BLaER1 treated with 17β-estradiol and CSF1 and Interleukin-3, amounts not matched to agents 10 nM and 100 nM (cell line): ENCODE measurements at regions not wholly inside any gene's neighbourhood (a gene's known extent, or its start where the extent isn't known, plus 50 kb on each side); places are given as distances from the start of the nearest gene placed in this dataset.
A peak's percentile ranks its signal among the peaks of the same experiment; 100 is the strongest.
"Not testable (repeated sequence)": the region's sequence is repeated elsewhere in the genome, so short reads cannot be mapped to it uniquely, and the experiment has no call there.

Experiments
- H3K27ac ChIP-seq, 11 experiments: shearing (Covaris generic); formaldehyde crosslinking; 2 replicates each; pipeline ENCODE4 v1.8.1; 2022
- H3K27me3 ChIP-seq, 11 experiments: shearing (Covaris generic); formaldehyde crosslinking; 2 replicates each; pipeline ENCODE4 v1.8.1; 2022
- H3K36me3 ChIP-seq, 11 experiments: shearing (Covaris generic); formaldehyde crosslinking; 2 replicates each; pipeline ENCODE4 v1.8.1; 2022
- H3K4me1 ChIP-seq, 10 experiments: shearing (Covaris generic); formaldehyde crosslinking; 2 replicates each; pipeline ENCODE4 v1.8.1; 2022
- H3K4me2 ChIP-seq, 11 experiments: shearing (Covaris generic); formaldehyde crosslinking; 2 replicates each; pipeline ENCODE4 v1.8.1; 2022
- H3K4me3 ChIP-seq, 10 experiments: shearing (Covaris generic); formaldehyde crosslinking; 2 replicates each; pipeline ENCODE4 v1.8.1; 2022
- H3K9ac ChIP-seq, 11 experiments: shearing (Covaris generic); formaldehyde crosslinking; 2 replicates each; pipeline ENCODE4 v1.8.1; 2022
- H3K9me3 ChIP-seq, 11 experiments: shearing (Covaris generic); formaldehyde crosslinking; replicated peaks in 1 of 11; 2 replicates each; pipeline ENCODE4 v1.8.1; 2022
- H4K20me1 ChIP-seq, 11 experiments: shearing (Covaris generic); formaldehyde crosslinking; 2 replicates each; pipeline ENCODE4 v1.8.1; 2022
- Cebpa-rat ChIP-seq, 11 experiments: shearing (Covaris generic); IDR thresholded peaks; 2 replicates each; pipeline ENCODE4 v1.8.1; 2022

DNA sequence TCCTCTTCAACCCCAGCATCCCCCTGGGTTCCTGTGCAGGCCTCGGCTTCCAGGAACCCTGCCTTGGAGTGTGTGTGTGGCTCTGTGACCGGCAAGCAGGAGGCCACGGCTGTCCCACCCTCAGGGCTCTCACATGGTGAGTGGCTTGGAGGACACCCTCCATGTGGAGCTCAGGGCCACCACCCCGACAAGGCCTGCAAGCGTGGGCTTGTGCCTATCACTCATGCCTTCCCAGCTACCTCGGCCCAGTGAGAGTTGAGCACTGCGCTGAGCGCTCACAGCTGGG is 76.7 kb downstream of the DACT2 start:
- Histone ChIP-seq H3K4me3 (no peak overlapping the region), H3K9ac (0 out of 22 replicates have a peak overlapping the region, but pooled peaks of 1 of the 11 experiments have one; percentile 5), H3K4me1 (peaks cover 3 to 21% (median 4%) of the 10 kb centered on the region in 10 experiments; a peak in 18 of 20 replicates), H4K20me1 (peaks cover 0 to 5% (median 0%) of the 10 kb centered on the region in 11 experiments; a peak in 1 of 22 replicates), H3K4me2 (peak overlapping the region in 3 of 11 experiments; percentile 59 to 94 (median 83); a peak in 6 of 22 replicates), H3K27me3 (peaks cover 0 to 5% (median 0%) of the 10 kb centered on the region in 11 experiments; a peak in 1 of 22 replicates), H3K9me3 (no peaks in the 10 kb centered on the region), H3K27ac (no peak overlapping the region; a peak in 1 of 22 replicates), H3K36me3 (no peaks in the 10 kb centered on the region)
- no peak for TF ChIP-seq Cebpa-rat (IDR thresholded peaks at IDR 0.05)

DNA sequence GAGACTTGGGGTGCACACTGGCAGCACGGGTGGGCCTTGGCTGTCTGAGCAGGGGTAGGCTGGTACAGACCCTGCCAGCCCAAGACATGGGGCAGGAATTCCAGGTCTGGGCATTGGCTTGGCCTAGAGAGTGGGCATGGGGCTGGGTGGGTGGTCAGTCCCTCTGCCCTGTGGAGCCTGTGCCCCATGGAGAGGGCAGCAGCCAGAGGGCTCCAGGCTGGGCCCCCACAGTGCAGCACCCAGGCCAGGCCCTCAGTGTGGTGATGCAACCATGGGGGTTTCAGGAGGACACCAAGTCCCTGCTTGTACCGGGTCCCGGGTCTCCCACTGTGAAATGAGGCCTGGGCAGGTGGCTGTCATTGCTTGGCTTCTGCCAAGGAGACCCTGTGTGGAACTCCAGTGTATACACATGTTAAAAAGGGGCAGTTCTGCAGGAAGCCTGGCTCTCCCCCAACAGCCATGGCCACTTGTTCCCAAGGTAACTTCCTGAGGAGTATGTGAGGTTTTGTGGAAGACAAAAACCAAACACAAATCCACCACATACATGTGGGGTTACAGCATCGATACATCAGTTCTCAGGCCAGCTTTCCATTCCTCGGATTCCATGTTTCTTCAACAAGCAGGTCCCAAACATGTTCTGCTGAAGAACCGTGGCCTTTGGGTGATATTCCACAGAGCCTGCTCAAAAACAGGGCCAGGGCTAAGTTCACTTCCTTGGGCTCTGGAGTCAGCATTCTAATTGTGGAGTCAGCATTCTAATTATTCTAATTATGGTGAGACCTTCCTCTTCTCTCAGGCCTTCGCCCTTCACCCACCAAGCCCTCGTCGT is 77.3 kb downstream of the DACT2 start:
- Histone ChIP-seq H3K4me3 (no peak overlapping the region), H3K27ac (peak overlapping the region in 2 of 11 experiments; percentile 6 to 14; a peak in 2 of 22 replicates), H3K27me3 (0 out of 22 replicates have a peak, but pooled peaks cover 0 to under 1% (median 0%) of the 10 kb centered on the region in 11 experiments), H3K9ac (peak overlapping the region in 2 of 11 experiments; percentile 5 to 38; a peak in 1 of 22 replicates), H3K4me2 (peak overlapping the region in 3 of 11 experiments; percentile 59 to 94 (median 83); a peak in 6 of 22 replicates), H3K4me1 (peaks cover 0 to 21% (median 0%) of the 10 kb centered on the region in 10 experiments; a peak in 6 of 20 replicates), H3K36me3 (no peaks in the 10 kb centered on the region), H3K9me3 (no peaks in the 10 kb centered on the region), H4K20me1 (peaks cover 0 to 5% (median 0%) of the 10 kb centered on the region in 11 experiments; a peak in 1 of 22 replicates)
- TF ChIP-seq Cebpa-rat (IDR thresholded peaks at IDR 0.05), result no peak

DNA sequence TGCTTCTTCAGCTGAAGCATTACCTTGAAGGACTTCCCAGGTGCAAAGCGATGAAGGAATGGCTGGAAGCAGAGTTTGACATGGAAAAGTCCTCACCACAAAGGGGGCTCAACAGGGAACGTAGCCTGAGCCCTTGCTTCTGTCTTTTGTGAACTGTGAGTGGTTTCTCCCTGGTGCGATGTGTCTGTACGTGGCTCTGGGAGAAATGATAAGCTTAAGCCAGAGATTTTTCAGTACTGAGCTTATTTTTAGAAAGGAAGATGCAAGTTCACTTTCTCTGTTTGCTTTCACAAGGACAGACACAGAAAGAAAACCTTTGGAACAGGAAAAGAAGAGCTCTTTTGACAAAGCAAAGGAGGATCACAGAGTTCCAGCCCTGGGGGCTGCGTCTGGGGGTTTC is 79.4 kb downstream of the DACT2 start:
- Histone ChIP-seq H3K4me1 (peaks cover 0 to 21% (median 0%) of the 10 kb centered on the region in 10 experiments; a peak in 6 of 20 replicates), H3K9ac (no peak overlapping the region), H3K9me3 (no peaks in the 10 kb centered on the region), H3K36me3 (no peaks in the 10 kb centered on the region), H3K4me2 (no peak overlapping the region), H3K27me3 (no peaks in the 10 kb centered on the region), H3K4me3 (no peak overlapping the region), H3K27ac (no peak overlapping the region), H4K20me1 (peaks cover 0 to 5% (median 0%) of the 10 kb centered on the region in 11 experiments; a peak in 1 of 22 replicates)
- TF ChIP-seq Cebpa-rat (IDR thresholded peaks at IDR 0.05), result no peak

DNA sequence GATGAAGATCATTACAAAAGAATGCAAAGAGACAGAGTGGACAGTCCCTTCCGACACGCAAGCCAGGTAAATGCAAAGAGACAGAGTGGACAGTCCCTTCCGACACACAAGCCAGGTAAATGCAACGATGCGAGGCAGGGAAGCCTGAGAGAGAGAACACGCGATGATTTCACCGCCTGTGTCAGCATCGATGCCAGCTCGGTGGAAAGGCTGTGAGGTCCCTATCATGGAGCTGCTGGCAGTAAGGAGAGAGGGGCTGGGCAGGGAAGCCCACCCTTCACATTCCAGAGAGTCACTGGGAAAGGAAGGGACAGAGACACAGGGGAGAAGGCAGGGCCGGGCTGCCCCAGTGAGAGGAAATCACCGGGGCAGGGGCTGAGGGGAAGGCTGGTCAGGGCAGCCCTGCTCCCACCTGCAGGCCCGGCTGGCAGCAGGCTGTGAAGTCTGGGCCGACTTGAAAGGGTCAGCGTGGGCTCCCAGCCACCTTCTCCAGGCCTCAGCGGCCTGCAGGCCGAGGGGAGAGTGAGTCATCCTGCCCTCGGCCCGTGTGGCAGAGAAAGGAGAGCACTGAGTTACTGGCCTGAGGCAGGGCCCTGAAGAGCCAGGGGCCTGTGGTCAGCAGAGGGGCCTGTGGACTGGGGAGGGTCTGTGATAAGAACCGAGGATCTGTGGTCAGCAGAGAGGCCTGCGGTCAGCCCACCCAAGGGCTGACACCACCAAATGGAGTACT is 80.4 kb downstream of the DACT2 start:
- Histone ChIP-seq H4K20me1 (peaks cover 0 to 5% (median 0%) of the 10 kb centered on the region in 11 experiments; a peak in 1 of 22 replicates), H3K27ac (no peak overlapping the region), H3K27me3 (no peaks in the 10 kb centered on the region), H3K4me3 (no peak overlapping the region), H3K4me1 (peaks cover 0 to 21% (median 0%) of the 10 kb centered on the region in 10 experiments; a peak in 6 of 20 replicates), H3K9me3 (peaks cover 0 to 4% (median 0%) of the 10 kb centered on the region in 11 experiments; a peak in 1 of 22 replicates), H3K9ac (no peak overlapping the region), H3K36me3 (no peaks in the 10 kb centered on the region), H3K4me2 (no peak overlapping the region)
- TF ChIP-seq Cebpa-rat (IDR thresholded peaks at IDR 0.05), result no peak

DNA sequence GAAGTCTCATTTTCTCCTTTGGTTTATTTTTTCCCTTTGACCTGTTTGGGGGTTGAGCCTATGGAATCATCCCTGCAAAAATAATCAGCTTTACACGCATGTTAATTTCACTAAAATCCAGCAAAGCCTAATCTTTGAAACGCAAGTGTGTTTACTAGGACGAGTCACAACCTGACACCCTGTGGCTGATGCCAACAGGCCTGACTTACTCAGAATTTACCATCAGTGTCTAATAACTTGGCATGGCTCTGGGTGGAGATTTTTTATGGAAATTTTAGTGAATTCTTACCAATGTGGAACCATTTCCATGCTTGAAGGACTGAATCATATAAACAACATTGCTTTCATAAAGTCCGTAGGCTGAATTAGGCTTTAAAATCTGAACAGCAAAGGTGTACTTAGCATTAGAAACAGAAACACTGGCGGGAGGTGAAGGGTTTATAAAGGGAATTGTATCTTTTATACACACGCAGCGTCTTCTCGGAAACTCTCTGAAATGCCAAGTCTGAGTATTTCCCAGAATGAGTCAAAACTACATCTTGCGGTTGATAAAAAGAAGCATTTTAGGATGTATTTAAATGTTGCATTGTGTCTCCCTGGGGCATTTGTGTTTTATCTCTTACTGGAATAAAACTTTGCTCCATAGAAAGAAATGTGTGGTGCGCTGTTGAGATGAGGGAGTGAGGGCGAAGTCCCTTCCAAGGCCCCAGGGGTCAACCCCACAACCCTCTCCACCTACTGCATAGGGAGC is 81.2 kb downstream of the DACT2 start:
- no peaks in the 10 kb centered on the region for H3K36me3 ChIP-seq
- H3K9ac ChIP-seq, result no peak overlapping the region
- no peak overlapping the region for H3K4me2 ChIP-seq
- H3K4me1 ChIP-seq, result peaks cover 0 to 19% (median 0%) of the 10 kb centered on the region in 10 experiments; a peak in 6 of 20 replicates
- H4K20me1 ChIP-seq, result peaks cover 0 to 5% (median 0%) of the 10 kb centered on the region in 11 experiments; a peak in 1 of 22 replicates
- H3K27me3 ChIP-seq, result peaks cover 0 to 2% (median under 1%) of the 10 kb centered on the region in 11 experiments; a peak in 2 of 22 replicates
- H3K4me3 ChIP-seq, result no peak overlapping the region
- no peak overlapping the region for H3K27ac ChIP-seq
- peaks cover 0 to 4% (median 0%) of the 10 kb centered on the region in 11 experiments; a peak in 1 of 22 replicates for H3K9me3 ChIP-seq
- no peak for TF ChIP-seq Cebpa-rat (IDR thresholded peaks at IDR 0.05)

DNA sequence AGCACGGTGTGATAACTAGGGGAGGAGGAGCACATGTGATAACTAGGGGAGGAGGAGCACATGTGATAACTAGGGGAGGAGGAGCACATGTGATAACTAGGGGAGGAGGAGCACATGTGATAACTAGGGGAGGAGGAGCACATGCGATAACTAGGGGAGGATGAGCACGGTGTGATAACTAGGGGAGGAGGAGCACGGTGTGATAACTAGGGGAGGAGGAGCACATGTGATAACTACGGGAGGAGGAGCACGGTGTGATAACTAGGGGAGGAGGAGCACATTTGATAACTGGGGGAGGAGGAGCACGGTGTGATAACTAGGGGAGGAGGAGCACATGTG is 85.7 kb downstream of the DACT2 start:
- peaks cover 8 to 26% (median 18%) of the 10 kb centered on the region in 11 experiments; a peak in 14 of 22 replicates for H3K27me3 ChIP-seq
- H3K4me1 ChIP-seq, H4K20me1 ChIP-seq, H3K27ac ChIP-seq, H3K9me3 ChIP-seq, H3K4me2 ChIP-seq, H3K4me3 ChIP-seq, H3K36me3 ChIP-seq, H3K9ac ChIP-seq: not testable (repeated sequence)

DNA sequence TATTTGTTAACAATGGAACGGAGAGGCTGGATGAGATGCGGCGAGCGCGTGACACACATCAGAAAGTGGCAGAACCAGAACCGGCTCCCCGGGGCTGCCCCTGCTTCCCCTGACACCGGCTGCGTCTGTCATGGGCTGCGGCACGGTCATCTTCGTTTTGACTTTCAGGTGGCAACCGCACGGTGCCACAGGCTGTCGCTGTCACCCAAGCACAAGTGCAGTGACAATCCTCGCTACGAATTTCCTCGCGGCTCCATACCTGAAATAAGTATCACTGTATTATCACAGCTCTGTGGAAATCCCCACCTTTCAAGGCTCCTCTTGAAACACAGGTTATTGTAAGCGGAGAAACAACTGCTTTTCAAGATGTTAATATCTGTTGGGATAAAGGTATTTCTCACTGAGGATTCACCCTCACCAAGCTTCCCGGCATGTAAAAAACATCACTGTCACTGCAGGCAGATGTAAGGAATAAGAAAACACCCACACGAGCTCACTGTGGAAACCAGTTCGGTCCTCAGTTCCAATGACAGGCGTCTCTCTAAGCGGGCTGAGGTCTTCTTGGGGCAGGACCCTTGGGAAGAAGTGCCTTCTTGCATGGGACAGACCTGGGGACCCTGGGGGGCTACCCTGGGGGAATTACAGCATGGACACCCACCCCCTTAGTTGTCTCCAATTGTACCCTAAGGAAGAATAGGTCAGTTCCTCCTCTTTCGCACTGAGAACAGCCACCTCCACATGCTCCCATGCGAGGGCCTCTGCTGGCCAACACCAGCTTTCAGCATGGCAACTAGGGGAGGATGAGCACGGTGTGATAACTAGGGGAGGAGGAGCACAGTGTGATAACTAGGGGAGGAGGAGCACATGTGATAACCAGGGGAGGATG is 86.3 kb downstream of the DACT2 start:
- H3K9me3 ChIP-seq, result peaks cover 0 to 4% (median 0%) of the 10 kb centered on the region in 11 experiments; a peak in 1 of 22 replicates
- H3K4me3 ChIP-seq, result no peak overlapping the region
- H3K4me1 ChIP-seq, result peaks cover 0 to 9% (median 5%) of the 10 kb centered on the region in 10 experiments; a peak in 8 of 20 replicates
- TF ChIP-seq Cebpa-rat (IDR thresholded peaks at IDR 0.05), result no peak
- H3K9ac ChIP-seq, result no peak overlapping the region
- H3K4me2 ChIP-seq, result no peak overlapping the region
- no peaks in the 10 kb centered on the region; a peak in 1 of 22 replicates for H4K20me1 ChIP-seq
- H3K36me3 ChIP-seq, result no peaks in the 10 kb centered on the region
- peaks cover 8 to 26% (median 18%) of the 10 kb centered on the region in 11 experiments; a peak in 14 of 22 replicates for H3K27me3 ChIP-seq
- no peak overlapping the region for H3K27ac ChIP-seq

DNA sequence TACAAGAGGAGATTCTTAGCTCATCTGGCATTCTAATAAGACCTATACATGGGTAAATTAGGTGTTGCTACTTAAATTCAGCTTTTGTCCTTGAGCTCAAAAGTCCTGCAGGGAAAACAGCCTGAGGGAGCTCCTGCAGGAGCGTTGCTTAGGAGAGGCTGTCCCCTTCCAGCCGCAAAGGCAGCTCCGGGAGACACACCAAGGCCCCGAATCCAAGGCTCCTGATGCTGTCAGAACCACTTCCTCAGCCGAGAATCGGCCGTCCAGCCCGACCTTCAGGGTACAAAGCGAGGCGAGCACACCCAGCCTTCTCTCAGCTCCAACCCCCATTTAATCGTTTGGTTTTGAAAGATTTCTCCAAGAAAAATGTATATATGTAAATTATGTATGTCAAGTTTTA is 87.0 kb downstream of the DACT2 start:
- H3K4me1 ChIP-seq, result peaks cover 0 to 9% (median 5%) of the 10 kb centered on the region in 10 experiments; a peak in 8 of 20 replicates
- H3K9ac ChIP-seq, result no peak overlapping the region
- H4K20me1 ChIP-seq, result no peaks in the 10 kb centered on the region; a peak in 1 of 22 replicates
- H3K9me3 ChIP-seq, result peaks cover 0 to 4% (median 0%) of the 10 kb centered on the region in 11 experiments; a peak in 1 of 22 replicates
- TF ChIP-seq Cebpa-rat (IDR thresholded peaks at IDR 0.05), result no peak
- H3K27ac ChIP-seq, result no peak overlapping the region
- no peak overlapping the region for H3K4me3 ChIP-seq
- H3K27me3 ChIP-seq, result peaks cover 8 to 26% (median 18%) of the 10 kb centered on the region in 11 experiments; a peak in 14 of 22 replicates
- H3K4me2 ChIP-seq, result no peak overlapping the region
- no peaks in the 10 kb centered on the region for H3K36me3 ChIP-seq
